ENCODE measurements at regions not wholly inside any gene's neighbourhood (a gene's known extent, or its start where the extent isn't known, plus 50 kb on each side); places are given as distances from the start of the nearest gene placed in this dataset.

GRCh38 chr4:27168783-27169182 lies 308.1 kb downstream of the STIM2 start:
- TF ChIP-seq CTCF (conservative IDR thresholded peaks at IDR 0.05; ENCODE audit: low read depth in 2 of 2) (no peak), POLR2AphosphoS5 (IDR thresholded peaks at IDR 0.05; ENCODE audit: low read depth) (no peak), EZH2phosphoT487 (IDR thresholded peaks at IDR 0.05; ENCODE audit: unreplicated experiment) (no peak), EZH2 (IDR thresholded peaks at IDR 0.05; ENCODE audit: low read depth, unreplicated experiment) (no peak), JUNB (IDR thresholded peaks at IDR 0.05; ENCODE audit: unreplicated experiment) (no peak), ETS1 (IDR thresholded peaks at IDR 0.05) (no peak), ZNF114 (CRISPR knock-in tag; IDR thresholded peaks at IDR 0.05) (no peak)
